Trophoblast cell (in vitro differentiated cells and primary cell): ENCODE measurements at regions not wholly inside any gene's neighbourhood (a gene's known extent, or its start where the extent isn't known, plus 50 kb on each side); places are given as distances from the start of the nearest gene placed in this dataset.

Experiments used
- DNase-seq, 2 donors: peaks; one replicate each; pipeline ENCODE4 v3.0.0-alpha.2; 2016
- H2AFZ ChIP-seq: 2 replicates; pipeline ENCODE4 v1.6.1; 2013; ENCODE audit warnings: low read length, moderate library complexity, mild to moderate bottlenecking; ENCODE audit not compliant: insufficient read depth, poor library complexity
- H2AK5ac ChIP-seq: 2 replicates; pipeline ENCODE4 v1.6.1; 2013; ENCODE audit warnings: mild to moderate bottlenecking, low read length
- H2BK120ac ChIP-seq: 2 replicates; pipeline ENCODE4 v1.6.1; 2013; ENCODE audit warnings: low read length, mild to moderate bottlenecking, moderate library complexity; ENCODE audit not compliant: insufficient read depth, poor library complexity
- H2BK12ac ChIP-seq: 2 replicates; pipeline ENCODE4 v1.6.1; 2013; ENCODE audit warnings: mild to moderate bottlenecking, low read length, moderate library complexity
- H2BK5ac ChIP-seq: 2 replicates; pipeline ENCODE4 v1.6.1; 2013; ENCODE audit warnings: low read length, low read depth, moderate library complexity, mild to moderate bottlenecking; ENCODE audit not compliant: poor library complexity
- H3K14ac ChIP-seq: 2 replicates; pipeline ENCODE4 v1.6.1; 2013; ENCODE audit warnings: mild to moderate bottlenecking, low read length
- H3K18ac ChIP-seq: 2 replicates; pipeline ENCODE4 v1.6.1; 2013; ENCODE audit warnings: mild to moderate bottlenecking, low read length
- H3K23ac ChIP-seq: 2 replicates; pipeline ENCODE4 v1.6.1; 2013; ENCODE audit warnings: low read length
- H3K27ac ChIP-seq: 2 replicates; pipeline ENCODE4 v1.5.1; 2013; ENCODE audit warnings: low read depth, mild to moderate bottlenecking, inconsistent platforms, low read length, moderate library complexity
- H3K27me3 ChIP-seq: 2 replicates; pipeline ENCODE4 v1.6.1; 2013; ENCODE audit warnings: inconsistent platforms, mild to moderate bottlenecking, low read length, moderate library complexity; ENCODE audit not compliant: insufficient read depth
- H3K36me3 ChIP-seq, 2 experiments: 1 replicate in 1 of 2; 2 replicates in 1 of 2; pipeline ENCODE4 v1.6.1; 2013; ENCODE audit warnings: low read length in 2 of 2, mild to moderate bottlenecking in 2 of 2, moderate library complexity in 1 of 2; ENCODE audit not compliant: insufficient read depth in 2 of 2, control insufficient read depth in 1 of 2
- H3K4ac ChIP-seq: 2 replicates; pipeline ENCODE4 v1.6.1; 2013; ENCODE audit warnings: low read depth, mild to moderate bottlenecking, low read length, moderate library complexity
- H3K4me1 ChIP-seq, 2 experiments: 1 replicate in 1 of 2; 2 replicates in 1 of 2; pipeline ENCODE4 v1.6.1; 2013; ENCODE audit warnings: low read length in 2 of 2, mild to moderate bottlenecking in 2 of 2, moderate library complexity in 1 of 2; ENCODE audit not compliant: insufficient read depth in 2 of 2, control insufficient read depth in 1 of 2
- H3K4me2 ChIP-seq: 2 replicates; pipeline ENCODE4 v1.6.1; 2013; ENCODE audit warnings: inconsistent platforms, mild to moderate bottlenecking, low read length, moderate library complexity
- H3K4me3 ChIP-seq: 2 replicates; pipeline ENCODE4 v1.5.1; 2013; ENCODE audit warnings: mild to moderate bottlenecking, low read depth, low read length, inconsistent platforms
- H3K79me1 ChIP-seq: one replicate; pipeline ENCODE4 v1.6.1; 2013; ENCODE audit warnings: low read length
- H3K79me2 ChIP-seq: 2 replicates; pipeline ENCODE4 v1.6.1; 2013; ENCODE audit warnings: low read length, mild to moderate bottlenecking; ENCODE audit not compliant: control insufficient read depth, insufficient read depth, poor library complexity
- H3K9ac ChIP-seq: 2 replicates; pipeline ENCODE4 v1.6.1; 2013; ENCODE audit warnings: mild to moderate bottlenecking, low read length
- H3K9me3 ChIP-seq: 2 replicates; pipeline ENCODE4 v1.6.1; 2013; ENCODE audit warnings: low read depth, mild to moderate bottlenecking, control low read depth, inconsistent platforms, low read length; ENCODE audit not compliant: insufficient read depth
- H4K12ac ChIP-seq: 2 replicates; pipeline ENCODE4 v1.6.1; 2013; ENCODE audit warnings: low read depth, mild to moderate bottlenecking, low read length, moderate library complexity
- H4K8ac ChIP-seq: 2 replicates; pipeline ENCODE4 v1.6.1; 2013; ENCODE audit warnings: low read depth, mild to moderate bottlenecking, low read length, moderate library complexity
- H4K91ac ChIP-seq: one replicate; pipeline ENCODE4 v1.6.1; 2013; ENCODE audit warnings: low read depth, mild to moderate bottlenecking, low read length, moderate library complexity
- WGBS: extraction: QIAGEN DNeasy Blood & Tissue Kit; methylation state at CpG from one replicate; pipeline ENCODE4 v1.1.7; 2013; ENCODE audit warnings: missing lambda C conversion rate; ENCODE audit not compliant: insufficient read length, insufficient coverage; ENCODE audit errors: extremely low coverage; 5-methylcytosine and 5-hydroxymethylcytosine counted together

- Histone ChIP-seq H3K23ac (no peak overlapping the region), H3K79me2 (no peaks in the 10 kb centered on the region), H3K14ac (no peak overlapping the region)
These were observed 559.8 kb downstream of the MIAT start for GRCh38 chr22:27217154-27217553.

DNA sequence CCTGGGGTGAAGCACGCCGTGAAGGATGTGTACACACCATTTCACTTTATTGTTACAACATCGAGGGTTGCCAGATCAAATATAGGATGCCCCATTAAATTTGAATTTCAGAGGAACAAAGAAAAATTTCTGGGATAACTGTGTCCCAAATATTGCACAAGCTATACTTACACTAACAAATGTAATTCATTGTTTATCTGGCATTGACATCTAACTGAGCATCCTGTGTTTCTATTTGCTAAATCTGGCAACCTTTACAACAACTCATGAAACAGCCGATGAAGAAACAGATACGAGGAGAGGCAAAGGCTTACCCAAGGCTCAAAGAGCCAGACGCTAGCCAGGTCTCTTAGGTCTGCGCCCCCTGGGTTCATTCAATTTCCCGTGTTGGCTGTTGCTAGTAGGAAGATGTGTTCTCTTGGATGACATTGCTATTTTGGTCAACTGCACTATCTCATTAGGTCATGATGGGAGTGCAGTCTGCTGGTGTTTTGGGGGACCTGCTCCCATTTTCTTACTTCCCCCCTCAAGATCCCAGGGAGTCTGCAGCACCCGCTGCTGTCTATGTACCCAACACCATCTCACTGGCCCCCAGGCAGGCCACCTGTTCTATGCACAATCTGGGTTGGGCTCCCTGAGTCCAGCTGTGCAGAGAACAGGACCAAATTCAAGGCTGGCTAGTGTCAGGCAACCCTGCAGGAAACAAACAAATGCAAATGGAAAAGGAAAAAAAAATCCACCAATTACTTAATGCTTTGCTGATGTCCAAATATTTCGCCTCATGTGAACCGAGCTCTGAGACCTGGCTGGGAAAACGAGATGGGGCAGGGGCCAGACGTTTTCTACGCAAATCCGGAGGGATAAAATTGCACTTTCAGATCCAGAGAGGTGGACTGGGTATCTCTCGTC, 560.9 kb downstream of the MIAT start:
- Histone ChIP-seq H3K36me3 (no peaks in the 10 kb centered on the region), H3K27ac (no peak overlapping the region), H3K79me2 (no peaks in the 10 kb centered on the region), H3K23ac (no peak overlapping the region), H3K9me3 (peaks cover 3% of the 10 kb centered on the region), H2AK5ac (peak overlapping the region; percentile 64), H2BK5ac (peak overlapping the region; percentile 23), H3K4ac (no peak overlapping the region), H3K14ac (peak overlapping the region; percentile 14), H3K4me2 (no peak overlapping the region), H4K91ac (no peak overlapping the region), H3K4me1 (peaks cover 12 to 13% of the 10 kb centered on the region in 2 experiments), H3K18ac (no peak overlapping the region), H3K9ac (no peak overlapping the region), H2AFZ (no peak overlapping the region), H3K27me3 (no peaks in the 10 kb centered on the region), H3K79me1 (peaks cover 10% of the 10 kb centered on the region), H4K12ac (no peak overlapping the region), H2BK12ac (peak overlapping the region; percentile 29), H3K4me3 (no peak overlapping the region), H4K8ac (no peak overlapping the region), H2BK120ac (no peak overlapping the region)
- WGBS = no CpG with 5 or more reads among the region's 16 CpGs
- DNase-seq = no peak

More at GRCh38 chr22:27217154-27217553, 559.8 kb downstream of the MIAT start:
- Histone ChIP-seq H2BK12ac (peak overlapping the region; percentile 32), H3K4ac (no peak overlapping the region), H2BK5ac (no peak overlapping the region), H3K4me3 (no peak overlapping the region), H3K27ac (no peak overlapping the region), H3K18ac (no peak overlapping the region), H3K79me1 (peaks cover 10% of the 10 kb centered on the region), H3K9ac (no peak overlapping the region), H2AK5ac (no peak overlapping the region), H3K9me3 (peaks cover 3% of the 10 kb centered on the region), H2AFZ (no peak overlapping the region), H3K27me3 (no peaks in the 10 kb centered on the region), H3K36me3 (no peaks in the 10 kb centered on the region), H3K4me1 (peaks cover 15 to 16% of the 10 kb centered on the region in 2 experiments), H4K12ac (no peak overlapping the region), H3K4me2 (no peak overlapping the region), H4K91ac (no peak overlapping the region), H2BK120ac (no peak overlapping the region), H4K8ac (no peak overlapping the region)
- DNase-seq = no peak
- WGBS = no CpG with 5 or more reads among the region's 3 CpGs

- no peak for DNase-seq
- Histone ChIP-seq H3K4ac (no peak overlapping the region), H3K4me3 (no peak overlapping the region), H2AFZ (no peak overlapping the region), H3K4me2 (no peak overlapping the region), H3K4me1 (peaks cover 14% of the 10 kb centered on the region in 2 experiments), H3K27me3 (no peaks in the 10 kb centered on the region), H2AK5ac (peak overlapping the region; percentile 64), H4K91ac (peak overlapping the region; percentile 37), H3K18ac (no peak overlapping the region), H3K23ac (no peak overlapping the region), H2BK120ac (peak overlapping the region; percentile 33), H3K9ac (no peak overlapping the region), H3K36me3 (no peaks in the 10 kb centered on the region), H3K9me3 (no peaks in the 10 kb centered on the region), H3K79me2 (no peaks in the 10 kb centered on the region), H4K8ac (no peak overlapping the region), H4K12ac (no peak overlapping the region), H3K14ac (no peak overlapping the region), H3K27ac (no peak overlapping the region), H2BK12ac (peak overlapping the region; percentile 78), H3K79me1 (peaks cover 10% of the 10 kb centered on the region), H2BK5ac (peak overlapping the region; percentile 13)
- no CpG with 5 or more reads among the region's 2 CpGs for WGBS
These were observed 561.6 kb downstream of the MIAT start for GRCh38 chr22:27219036-27219435.

- no peak for DNase-seq
These were observed 563.0 kb downstream of the MIAT start for GRCh38 chr22:27220339-27220738.

More at GRCh38 chr22:27220339-27220738, 563.0 kb downstream of the MIAT start:
- no peak overlapping the region for H4K8ac ChIP-seq
- no peak overlapping the region for H2BK5ac ChIP-seq
- no peak overlapping the region for H3K27ac ChIP-seq
- no peak overlapping the region for H2AK5ac ChIP-seq
- H3K4me1 ChIP-seq = peaks cover 18 to 22% of the 10 kb centered on the region in 2 experiments
- H3K9me3 ChIP-seq = no peaks in the 10 kb centered on the region
- no peak overlapping the region for H3K9ac ChIP-seq
- no CpG with 5 or more reads among the region's 5 CpGs for WGBS
- H3K14ac ChIP-seq = no peak overlapping the region
- no peak overlapping the region for H4K12ac ChIP-seq
- H4K91ac ChIP-seq = no peak overlapping the region
- H3K79me1 ChIP-seq = peaks cover 12% of the 10 kb centered on the region
- H3K4me3 ChIP-seq = no peak overlapping the region
- H3K23ac ChIP-seq = no peak overlapping the region
- no peaks in the 10 kb centered on the region for H3K79me2 ChIP-seq
- no peaks in the 10 kb centered on the region for H3K27me3 ChIP-seq
- H3K18ac ChIP-seq = no peak overlapping the region
- no peak overlapping the region for H2AFZ ChIP-seq
- H3K4ac ChIP-seq = no peak overlapping the region
- H2BK12ac ChIP-seq = no peak overlapping the region
- no peak overlapping the region for H3K4me2 ChIP-seq
- H3K36me3 ChIP-seq = no peaks in the 10 kb centered on the region
- no peak overlapping the region for H2BK120ac ChIP-seq
